HG03354 (cell line): ENCODE measurements at regions not wholly inside any gene's neighbourhood (a gene's known extent, or its start where the extent isn't known, plus 50 kb on each side); places are given as distances from the start of the nearest gene placed in this dataset.
"Not testable (repeated sequence)": the region's sequence is repeated elsewhere in the genome, so short reads cannot be mapped to it uniquely, and the experiment has no call there.

Experiments
- ATAC-seq: cut with Tn5 transposase; IDR thresholded peaks from one replicate; pipeline ENCODE4 v1.9.1; 2021; ENCODE audit warnings: mild to moderate bottlenecking; ENCODE audit not compliant: unreplicated experiment, poor library complexity, severe bottlenecking

DNA sequence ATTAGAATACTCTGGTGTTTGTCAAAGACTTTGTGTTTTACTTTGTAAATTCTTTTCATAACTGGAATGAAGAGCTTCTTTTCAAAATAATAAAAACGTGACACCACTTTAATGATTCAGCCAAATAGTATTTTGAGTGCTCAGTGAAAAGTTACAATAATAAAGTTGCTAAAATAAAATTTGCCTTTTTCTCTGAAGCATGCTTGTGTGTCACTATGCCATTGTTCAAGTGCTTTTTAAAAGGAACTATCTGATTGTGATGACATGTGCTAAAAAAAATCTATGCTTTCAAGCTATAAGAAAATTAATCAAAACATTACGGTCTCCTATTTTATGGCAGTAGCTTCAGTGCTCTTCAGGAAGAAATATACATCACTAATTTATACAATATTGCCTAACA lies 1290.5 kb upstream of the B3GALT2 start:
- no peak for ATAC-seq

DNA sequence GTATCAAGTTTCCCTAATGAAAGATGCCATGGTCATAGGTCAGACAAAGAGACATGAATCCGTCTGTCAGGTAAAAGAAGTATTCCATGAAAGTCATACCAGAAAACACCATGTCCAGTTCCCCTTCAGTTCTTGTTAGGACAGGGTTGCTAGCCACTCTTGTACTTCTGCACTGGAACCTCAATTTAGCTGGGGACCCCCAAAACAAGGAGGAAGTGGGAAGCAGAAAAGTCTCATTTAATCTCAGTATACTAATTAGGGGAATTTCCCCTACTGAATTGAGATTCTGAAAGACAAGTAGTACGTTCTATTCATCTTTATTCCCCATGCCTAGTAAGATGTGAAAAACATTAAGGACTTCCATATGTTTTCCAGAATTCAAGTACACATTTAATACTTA lies 1289.9 kb upstream of the B3GALT2 start:
- no peak for ATAC-seq

DNA sequence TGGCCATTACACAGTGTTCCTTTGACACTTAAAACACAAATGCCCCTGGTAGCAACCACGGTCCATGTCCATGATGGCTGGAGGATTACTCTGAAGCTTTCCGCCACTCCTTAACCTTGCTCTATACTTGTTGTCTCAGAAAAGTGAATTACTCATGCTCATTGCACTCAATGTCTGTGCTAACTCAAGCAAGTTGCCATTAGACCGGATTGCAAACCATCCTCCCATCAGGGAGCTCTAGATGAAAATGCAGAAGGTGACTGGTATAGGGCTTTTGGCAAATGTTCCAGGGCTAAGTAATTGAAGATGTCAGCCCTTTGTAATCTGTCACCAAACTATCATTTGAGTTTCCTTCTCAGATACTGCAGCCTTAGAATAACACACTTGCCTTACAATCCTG lies 1288.3 kb upstream of the B3GALT2 start:
- no peak for ATAC-seq

DNA sequence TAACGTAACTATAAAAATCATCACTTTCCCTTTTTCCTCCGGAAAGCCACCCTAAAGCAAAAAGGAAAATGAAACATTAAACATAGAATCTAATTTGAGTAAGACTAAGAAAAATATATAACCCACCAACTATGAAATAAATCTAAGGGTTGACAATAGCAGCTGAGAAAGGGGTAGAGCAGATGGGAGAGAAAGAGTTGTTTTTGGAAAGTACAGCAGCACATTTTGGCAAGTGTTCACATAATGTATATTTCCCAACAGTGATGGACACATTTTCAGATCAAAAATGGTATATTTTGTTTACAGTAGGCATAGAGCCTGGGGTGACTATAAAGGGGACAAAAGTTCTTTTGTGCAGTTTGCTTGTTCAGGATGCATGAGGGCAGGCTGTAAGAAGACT lies 1287.4 kb upstream of the B3GALT2 start:
- no peak for ATAC-seq

DNA sequence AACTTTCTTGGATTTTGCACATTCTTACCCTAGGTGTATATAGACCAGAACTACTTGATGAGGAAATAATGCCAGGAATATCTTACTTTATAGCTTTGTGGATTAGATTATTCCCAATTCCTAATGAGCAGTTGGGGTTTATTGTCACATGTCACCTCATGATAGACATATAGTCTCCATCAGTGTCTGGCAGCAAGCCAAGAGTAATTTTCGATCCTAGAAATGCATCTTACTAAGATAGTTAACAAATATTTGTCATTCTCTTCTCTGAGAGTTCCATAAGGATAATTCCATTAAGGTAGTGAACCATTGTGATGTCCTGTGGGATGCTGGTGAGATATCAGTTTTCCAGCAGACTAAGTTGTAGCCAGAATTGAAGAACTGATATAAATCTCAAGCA lies 1282.9 kb upstream of the B3GALT2 start:
- ATAC-seq: no peak

DNA sequence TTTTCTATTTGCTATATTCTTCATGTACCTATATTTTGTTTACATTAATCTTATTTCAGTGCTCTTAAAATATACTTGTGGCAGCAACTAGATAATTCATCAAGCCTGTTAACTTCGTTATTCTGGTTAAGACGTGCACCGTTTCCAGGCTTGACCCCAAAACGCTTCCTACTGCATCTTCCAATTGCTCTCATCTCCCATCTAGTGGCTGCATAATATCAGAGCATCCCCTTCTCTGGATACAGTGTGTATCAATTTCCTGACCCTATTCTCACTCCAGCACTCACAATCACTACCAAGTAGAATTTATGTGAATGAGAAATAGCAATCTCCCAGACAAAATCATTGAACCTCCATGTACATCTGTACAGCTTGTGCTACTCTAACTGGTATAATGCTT lies 1280.3 kb upstream of the B3GALT2 start:
- ATAC-seq: no peak

DNA sequence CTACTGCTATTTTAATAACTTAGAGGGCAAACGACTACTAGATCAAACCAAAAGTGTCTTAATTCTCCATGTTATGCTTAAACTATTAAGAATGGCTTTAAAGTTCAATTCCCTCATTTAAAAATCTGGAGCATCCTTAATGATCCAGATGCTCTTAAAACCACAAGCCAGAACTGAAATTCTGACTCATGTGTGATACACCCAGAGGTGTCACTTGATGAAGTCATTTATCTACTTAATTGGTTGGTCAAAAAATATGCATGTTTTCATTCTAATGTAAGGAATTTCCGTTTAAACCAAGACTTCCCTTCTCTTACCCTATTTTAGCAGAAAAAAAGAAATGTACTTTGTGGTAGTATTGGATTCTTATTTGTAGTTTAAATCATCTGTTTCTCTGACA lies 1261.2 kb upstream of the B3GALT2 start:
- ATAC-seq: no peak

DNA sequence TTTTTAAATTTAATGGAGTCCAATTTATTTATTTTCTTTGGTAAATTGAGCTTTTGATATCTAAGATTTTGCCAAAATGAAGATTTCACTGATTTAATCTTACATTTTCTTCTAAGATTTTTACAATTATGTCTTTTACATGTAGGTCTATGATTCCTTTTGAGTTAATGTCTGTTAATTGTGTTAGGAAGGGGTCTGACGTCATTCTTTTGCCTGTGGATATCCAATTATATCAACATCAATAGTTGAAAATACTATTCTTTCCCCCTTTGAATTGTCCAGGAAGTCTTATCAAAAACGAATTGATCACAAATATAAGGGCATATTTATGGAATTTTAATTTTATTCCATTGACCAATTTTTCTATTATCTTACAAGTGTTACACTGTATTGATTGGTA lies 1258.8 kb upstream of the B3GALT2 start:
- no peak for ATAC-seq

DNA sequence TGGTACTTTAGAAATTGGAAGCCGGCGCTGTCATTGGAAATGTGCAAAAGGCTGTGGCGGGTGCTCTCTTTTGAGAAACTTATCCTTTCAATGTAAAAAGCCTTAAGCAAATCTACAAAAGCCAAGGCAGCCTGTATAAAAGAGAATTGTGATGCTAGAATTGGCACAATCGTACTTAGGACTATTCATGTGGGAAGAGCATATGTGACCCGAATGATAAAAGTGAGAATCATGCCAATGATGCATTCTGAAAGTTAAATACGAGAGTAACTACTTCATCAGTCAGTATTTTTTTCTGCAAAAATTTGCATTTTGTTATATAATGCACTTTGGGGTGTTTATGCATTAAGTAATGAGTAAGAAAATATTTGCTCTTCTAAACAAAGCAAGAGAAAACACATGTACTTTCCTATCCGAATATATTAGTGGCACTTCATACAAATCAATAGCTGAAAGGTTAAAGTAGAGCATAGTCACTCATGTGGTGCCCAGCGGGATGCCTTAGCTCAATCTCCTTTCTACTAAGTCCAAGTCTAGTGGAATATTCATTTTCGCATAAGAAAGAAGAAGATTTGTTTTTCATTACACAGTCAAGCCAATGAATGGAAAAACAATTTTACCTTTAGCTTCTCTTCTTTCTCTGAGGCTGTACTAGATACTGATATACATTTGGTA lies 1256.6 kb upstream of the B3GALT2 start:
- ATAC-seq: no peak

DNA sequence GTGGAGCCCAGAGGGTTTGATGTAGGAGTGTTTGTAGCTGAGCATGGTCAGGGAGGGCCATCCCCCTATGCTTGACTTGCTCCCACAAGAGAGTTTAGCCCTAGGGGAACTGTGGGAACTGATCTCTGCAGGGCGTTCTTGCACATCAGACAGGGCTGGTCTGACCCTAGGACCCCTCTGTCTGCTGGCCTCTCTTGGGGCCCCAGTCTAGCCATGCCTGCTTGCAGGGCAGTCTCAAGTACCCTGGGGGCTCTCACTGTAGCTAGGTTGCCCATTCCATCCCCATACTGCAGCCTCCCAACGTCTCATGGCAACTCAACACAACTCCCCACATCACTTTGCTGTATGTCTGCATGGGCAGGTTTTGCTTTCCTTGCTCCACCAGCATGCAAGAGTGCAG lies 1250.7 kb upstream of the B3GALT2 start:
- ATAC-seq: no peak

DNA sequence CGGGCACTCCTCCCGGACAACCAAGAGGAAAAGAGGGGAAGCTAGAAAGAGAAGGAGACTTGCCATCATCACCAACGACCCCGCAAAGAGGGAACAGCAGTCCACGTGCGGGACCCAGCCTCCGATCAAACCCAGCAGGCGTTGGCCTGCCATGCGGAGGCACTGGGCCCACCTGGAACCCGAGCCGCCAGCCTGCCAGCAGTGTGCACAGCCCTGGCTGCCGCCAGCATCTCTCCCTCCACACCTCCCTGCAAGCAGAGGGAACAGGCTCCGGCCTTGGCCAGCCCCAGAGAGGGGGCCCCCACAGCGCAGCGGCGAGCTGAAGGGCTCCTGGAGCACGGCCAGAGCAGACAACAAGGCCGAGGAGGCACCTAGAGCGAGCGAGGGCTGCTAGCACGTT lies 1244.7 kb upstream of the B3GALT2 start:
- no peak for ATAC-seq

DNA sequence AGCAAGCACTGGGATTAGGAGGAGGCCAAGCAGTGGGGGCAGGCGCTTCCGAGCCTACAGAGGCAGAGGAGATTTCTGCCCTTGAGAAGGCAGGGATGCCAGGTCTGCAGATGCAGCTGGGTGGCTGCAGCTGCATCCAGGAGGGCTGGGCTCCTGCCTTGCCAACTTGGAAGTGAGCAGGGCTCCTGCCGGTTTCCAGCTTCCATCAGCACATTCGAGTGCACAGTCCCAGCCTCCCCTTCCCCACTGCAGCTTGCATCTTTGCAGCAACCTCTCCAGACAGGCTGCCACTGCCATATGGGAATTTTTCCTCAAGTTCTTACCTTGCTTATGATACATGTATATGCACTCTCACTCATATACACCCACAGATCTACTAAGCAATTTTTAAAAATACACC lies 1234.3 kb upstream of the B3GALT2 start:
- ATAC-seq: no peak

DNA sequence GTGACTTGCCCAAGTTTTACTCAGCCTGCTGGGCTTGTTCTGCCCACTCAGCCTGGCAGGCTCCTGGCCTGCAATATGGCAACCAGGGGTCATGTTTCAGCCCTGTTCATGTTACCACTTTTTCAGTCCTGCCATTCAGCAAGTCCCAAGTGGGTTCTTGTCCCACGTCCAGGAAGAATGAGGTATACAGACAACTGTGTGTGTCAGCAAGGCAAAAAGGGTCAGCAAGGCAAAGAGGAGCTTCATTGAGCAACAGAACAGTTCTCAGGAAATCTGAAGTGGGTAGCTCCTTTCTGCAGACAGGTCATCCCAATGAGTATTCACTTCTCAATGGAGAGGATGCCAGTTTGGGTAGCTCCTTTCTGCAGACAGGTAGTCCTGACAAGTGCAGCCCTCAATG lies 1233.3 kb upstream of the B3GALT2 start:
- ATAC-seq: no peak

DNA sequence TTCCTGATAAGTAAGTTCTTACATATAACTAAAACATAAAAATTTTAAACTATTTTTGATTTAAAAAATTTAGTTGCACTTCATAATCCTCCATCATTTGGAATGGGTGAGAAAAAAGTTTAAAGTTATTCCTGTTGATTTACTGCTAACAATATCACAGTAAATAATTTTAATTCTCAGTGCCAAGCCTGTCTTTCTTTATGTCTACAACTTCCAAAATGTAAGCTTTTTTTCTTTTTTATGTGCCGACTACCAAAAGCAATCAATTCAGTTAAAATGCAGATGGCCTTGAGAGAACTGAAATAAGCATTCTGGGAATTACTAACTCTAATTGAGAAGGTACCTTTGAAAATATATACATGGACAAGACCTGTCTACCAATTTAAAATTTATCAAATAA lies 1224.3 kb upstream of the B3GALT2 start:
- ATAC-seq: no peak

DNA sequence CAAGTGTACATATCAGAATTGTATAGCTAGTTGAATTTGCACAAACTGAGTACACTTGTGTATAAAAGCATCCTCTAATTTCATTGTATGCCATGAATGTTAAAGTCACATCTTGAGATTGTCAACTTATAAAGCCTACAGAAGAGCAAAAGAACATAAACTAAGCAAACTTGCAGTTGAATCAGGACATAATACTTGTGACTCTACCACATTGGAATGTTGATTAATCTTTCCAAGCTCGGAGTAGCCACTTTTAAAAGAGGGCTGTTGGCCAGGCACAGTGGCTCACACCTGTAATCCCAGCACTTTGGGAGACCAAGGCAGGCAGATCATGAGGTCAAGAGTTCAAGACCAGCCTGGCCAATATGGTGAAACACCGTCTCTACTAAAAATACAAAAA lies 1220.8 kb upstream of the B3GALT2 start:
- not testable (repeated sequence) for ATAC-seq

DNA sequence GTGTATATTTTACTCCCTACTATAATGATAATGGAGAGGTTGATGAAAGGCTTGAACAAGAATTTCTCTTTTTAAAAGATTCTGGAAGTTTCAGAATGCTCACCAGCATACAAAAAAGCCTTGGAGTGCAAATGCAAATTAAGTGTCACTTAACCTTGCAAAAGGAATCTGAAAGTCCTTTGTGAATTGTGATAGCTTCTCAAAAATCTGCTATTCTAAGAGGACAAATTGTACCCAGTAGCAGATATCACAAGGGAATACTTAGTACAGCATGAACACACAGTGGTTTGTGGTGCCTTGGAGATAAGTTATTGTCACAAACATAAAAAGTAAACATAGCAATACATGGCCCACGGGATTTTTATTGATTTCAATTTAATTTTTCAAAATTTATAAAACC lies 1208.3 kb upstream of the B3GALT2 start:
- no peak for ATAC-seq

DNA sequence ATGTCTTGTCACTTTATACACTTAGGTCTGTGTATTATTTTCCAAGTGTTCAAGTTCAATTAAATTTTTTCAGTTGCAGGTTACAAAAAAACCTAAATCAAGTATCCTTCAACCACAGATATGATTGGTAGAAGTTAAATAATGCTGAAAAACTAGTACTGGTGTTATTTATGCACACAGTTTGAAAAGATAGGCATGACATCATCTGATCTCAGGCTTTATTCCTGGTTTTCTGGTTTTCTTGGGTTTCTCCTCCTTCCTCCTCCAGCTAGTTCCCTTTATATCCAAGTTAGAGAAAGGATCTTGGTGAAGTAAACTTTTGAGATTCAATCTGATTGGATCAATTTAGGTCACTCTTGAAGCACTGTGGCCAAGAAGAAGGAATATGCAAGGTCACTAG lies 1201.1 kb upstream of the B3GALT2 start:
- no peak for ATAC-seq

DNA sequence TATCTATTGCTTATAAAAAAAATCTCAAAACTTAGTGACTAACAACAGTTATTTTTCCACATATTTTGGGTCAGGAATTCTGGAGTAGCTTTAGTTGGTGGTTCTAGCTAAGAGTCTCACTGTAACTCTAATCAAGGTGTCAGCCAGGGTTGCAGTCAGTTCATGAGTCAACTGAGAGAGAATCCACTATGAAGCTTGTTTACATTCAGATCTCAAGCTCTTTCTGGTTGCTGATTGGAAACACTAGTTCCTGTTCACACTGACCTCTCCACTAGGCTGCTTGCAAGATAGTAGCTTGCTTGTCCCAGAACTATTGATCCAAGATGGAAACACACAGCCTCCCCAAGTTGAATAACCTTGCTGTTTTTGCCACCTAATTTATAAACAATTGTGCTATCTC lies 1192.1 kb upstream of the B3GALT2 start:
- no peak for ATAC-seq

DNA sequence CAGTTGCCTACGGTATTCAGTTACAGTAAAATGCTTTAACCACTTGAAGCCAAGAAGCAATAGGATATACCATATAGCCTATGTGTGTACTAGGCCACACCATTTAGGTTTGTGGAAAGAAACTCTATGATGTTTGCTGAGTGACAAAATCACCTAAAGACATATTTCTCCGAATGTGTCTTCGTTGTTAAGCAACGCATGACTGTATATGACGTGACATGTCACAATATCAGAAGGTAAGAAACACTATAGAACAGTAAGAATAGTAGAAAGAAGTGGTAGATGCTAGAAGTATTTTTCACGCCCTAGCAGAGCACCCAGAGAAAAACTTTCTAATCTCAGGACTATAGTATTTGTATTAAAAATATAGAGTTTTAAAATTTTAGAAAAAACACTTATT lies 1188.2 kb upstream of the B3GALT2 start:
- ATAC-seq: no peak

DNA sequence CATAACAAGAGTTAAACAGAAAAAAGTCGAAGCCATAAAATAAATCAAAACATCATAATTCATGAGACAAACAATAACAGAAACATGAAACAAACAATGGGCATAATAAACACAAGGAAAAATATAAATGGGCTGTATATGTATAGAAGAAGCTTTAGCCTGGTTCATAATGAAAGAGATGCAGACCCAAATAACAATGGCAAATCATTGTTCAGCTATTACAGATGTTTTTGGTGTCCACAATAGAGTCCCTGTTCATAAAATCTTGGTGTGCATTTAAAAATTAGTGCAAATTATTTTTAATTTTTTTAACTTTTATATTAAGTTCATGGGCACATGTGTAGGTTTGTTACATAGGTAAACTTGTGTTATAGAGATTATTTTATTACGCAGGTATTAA lies 1185.9 kb upstream of the B3GALT2 start:
- no peak for ATAC-seq

DNA sequence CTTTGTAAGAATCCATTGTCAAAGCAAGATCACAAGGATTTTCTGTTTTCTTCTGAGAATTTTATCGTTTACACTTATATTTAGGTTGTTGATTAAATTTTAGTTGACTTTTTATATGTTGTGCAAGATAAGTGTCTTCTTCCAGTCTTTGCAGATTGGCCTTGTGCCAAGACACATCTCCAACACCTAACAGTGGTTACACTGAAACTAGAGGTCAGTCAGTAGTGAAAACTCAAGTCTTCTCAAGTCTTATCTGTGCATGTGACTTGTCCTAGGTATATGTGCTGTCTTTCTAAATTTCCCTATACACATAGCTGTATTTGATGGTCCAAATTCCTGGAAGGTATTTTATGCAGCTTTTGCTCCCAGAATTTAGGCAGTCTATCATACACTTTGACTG lies 1183.2 kb upstream of the B3GALT2 start:
- no peak for ATAC-seq

DNA sequence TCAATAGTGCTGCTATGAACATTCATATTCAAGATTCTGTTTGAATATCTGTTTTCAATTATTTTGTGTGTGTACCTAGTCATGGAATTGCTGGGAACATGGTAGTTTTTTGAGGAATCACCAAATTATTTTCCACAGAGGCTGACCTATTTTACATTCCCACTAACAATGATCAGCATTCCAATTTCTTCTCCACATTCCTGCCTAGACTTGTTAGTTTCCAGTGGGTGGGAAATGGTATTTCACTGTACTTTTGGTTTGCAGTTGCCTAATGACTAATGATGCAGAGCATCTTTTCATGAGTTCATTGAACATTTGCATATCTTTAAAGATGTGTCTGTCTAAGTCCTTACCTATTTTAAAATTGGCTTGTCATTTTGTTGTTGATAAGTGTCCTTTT lies 1182.6 kb upstream of the B3GALT2 start:
- no peak for ATAC-seq
